Trophoblast cell (in vitro differentiated cells and primary cell): ENCODE measurements at regions not wholly inside any gene's neighbourhood (a gene's known extent, or its start where the extent isn't known, plus 50 kb on each side); places are given as distances from the start of the nearest gene placed in this dataset.

ENCODE experiments used
- DNase-seq, 2 donors: peaks; one replicate each; pipeline ENCODE4 v3.0.0-alpha.2; 2016
- H2AFZ ChIP-seq: 2 replicates; pipeline ENCODE4 v1.6.1; 2013; ENCODE audit warnings: low read length, moderate library complexity, mild to moderate bottlenecking; ENCODE audit not compliant: insufficient read depth, poor library complexity
- H2AK5ac ChIP-seq: 2 replicates; pipeline ENCODE4 v1.6.1; 2013; ENCODE audit warnings: mild to moderate bottlenecking, low read length
- H2BK120ac ChIP-seq: 2 replicates; pipeline ENCODE4 v1.6.1; 2013; ENCODE audit warnings: low read length, mild to moderate bottlenecking, moderate library complexity; ENCODE audit not compliant: insufficient read depth, poor library complexity
- H2BK12ac ChIP-seq: 2 replicates; pipeline ENCODE4 v1.6.1; 2013; ENCODE audit warnings: mild to moderate bottlenecking, low read length, moderate library complexity
- H2BK5ac ChIP-seq: 2 replicates; pipeline ENCODE4 v1.6.1; 2013; ENCODE audit warnings: low read length, low read depth, moderate library complexity, mild to moderate bottlenecking; ENCODE audit not compliant: poor library complexity
- H3K14ac ChIP-seq: 2 replicates; pipeline ENCODE4 v1.6.1; 2013; ENCODE audit warnings: mild to moderate bottlenecking, low read length
- H3K18ac ChIP-seq: 2 replicates; pipeline ENCODE4 v1.6.1; 2013; ENCODE audit warnings: mild to moderate bottlenecking, low read length
- H3K23ac ChIP-seq: 2 replicates; pipeline ENCODE4 v1.6.1; 2013; ENCODE audit warnings: low read length
- H3K27ac ChIP-seq: 2 replicates; pipeline ENCODE4 v1.5.1; 2013; ENCODE audit warnings: low read depth, mild to moderate bottlenecking, inconsistent platforms, low read length, moderate library complexity
- H3K27me3 ChIP-seq: 2 replicates; pipeline ENCODE4 v1.6.1; 2013; ENCODE audit warnings: inconsistent platforms, mild to moderate bottlenecking, low read length, moderate library complexity; ENCODE audit not compliant: insufficient read depth
- H3K36me3 ChIP-seq, 2 experiments: 1 replicate in 1 of 2; 2 replicates in 1 of 2; pipeline ENCODE4 v1.6.1; 2013; ENCODE audit warnings: low read length in 2 of 2, mild to moderate bottlenecking in 2 of 2, moderate library complexity in 1 of 2; ENCODE audit not compliant: insufficient read depth in 2 of 2, control insufficient read depth in 1 of 2
- H3K4ac ChIP-seq: 2 replicates; pipeline ENCODE4 v1.6.1; 2013; ENCODE audit warnings: low read depth, mild to moderate bottlenecking, low read length, moderate library complexity
- H3K4me1 ChIP-seq, 2 experiments: 1 replicate in 1 of 2; 2 replicates in 1 of 2; pipeline ENCODE4 v1.6.1; 2013; ENCODE audit warnings: low read length in 2 of 2, mild to moderate bottlenecking in 2 of 2, moderate library complexity in 1 of 2; ENCODE audit not compliant: insufficient read depth in 2 of 2, control insufficient read depth in 1 of 2
- H3K4me2 ChIP-seq: 2 replicates; pipeline ENCODE4 v1.6.1; 2013; ENCODE audit warnings: inconsistent platforms, mild to moderate bottlenecking, low read length, moderate library complexity
- H3K4me3 ChIP-seq: 2 replicates; pipeline ENCODE4 v1.5.1; 2013; ENCODE audit warnings: mild to moderate bottlenecking, low read depth, low read length, inconsistent platforms
- H3K79me1 ChIP-seq: one replicate; pipeline ENCODE4 v1.6.1; 2013; ENCODE audit warnings: low read length
- H3K79me2 ChIP-seq: 2 replicates; pipeline ENCODE4 v1.6.1; 2013; ENCODE audit warnings: low read length, mild to moderate bottlenecking; ENCODE audit not compliant: control insufficient read depth, insufficient read depth, poor library complexity
- H3K9ac ChIP-seq: 2 replicates; pipeline ENCODE4 v1.6.1; 2013; ENCODE audit warnings: mild to moderate bottlenecking, low read length
- H3K9me3 ChIP-seq: 2 replicates; pipeline ENCODE4 v1.6.1; 2013; ENCODE audit warnings: low read depth, mild to moderate bottlenecking, control low read depth, inconsistent platforms, low read length; ENCODE audit not compliant: insufficient read depth
- H4K12ac ChIP-seq: 2 replicates; pipeline ENCODE4 v1.6.1; 2013; ENCODE audit warnings: low read depth, mild to moderate bottlenecking, low read length, moderate library complexity
- H4K8ac ChIP-seq: 2 replicates; pipeline ENCODE4 v1.6.1; 2013; ENCODE audit warnings: low read depth, mild to moderate bottlenecking, low read length, moderate library complexity
- H4K91ac ChIP-seq: one replicate; pipeline ENCODE4 v1.6.1; 2013; ENCODE audit warnings: low read depth, mild to moderate bottlenecking, low read length, moderate library complexity
- WGBS: extraction: QIAGEN DNeasy Blood & Tissue Kit; methylation state at CpG from one replicate; pipeline ENCODE4 v1.1.7; 2013; ENCODE audit warnings: missing lambda C conversion rate; ENCODE audit not compliant: insufficient read length, insufficient coverage; ENCODE audit errors: extremely low coverage; 5-methylcytosine and 5-hydroxymethylcytosine counted together

DNA sequence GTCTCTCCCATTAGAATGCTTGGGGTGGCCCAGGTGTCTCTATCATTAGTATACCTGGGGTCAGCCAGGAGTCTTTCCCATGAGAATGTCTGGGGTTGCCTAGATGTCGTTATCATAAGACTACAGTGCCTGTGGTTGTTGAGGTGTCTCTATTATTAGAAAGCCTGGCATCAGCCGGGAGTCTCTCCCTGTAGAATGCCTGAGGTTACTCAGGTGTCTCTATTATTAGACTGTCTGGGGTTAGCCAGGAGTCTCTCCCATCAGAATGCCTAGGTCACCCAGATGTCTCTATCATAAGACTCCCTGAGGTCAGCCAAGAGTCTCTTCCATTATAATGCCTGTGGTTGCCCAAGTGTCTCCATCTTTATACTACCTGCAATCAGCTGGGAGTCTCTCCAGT is 1541.1 kb downstream of the UQCRFS1 start:
- H3K4me1 ChIP-seq: no peaks in the 10 kb centered on the region
- DNase-seq: no peak
- H3K9ac ChIP-seq: no peak overlapping the region
- H3K27me3 ChIP-seq: no peaks in the 10 kb centered on the region
- no peak overlapping the region for H3K23ac ChIP-seq
- H3K36me3 ChIP-seq: no peaks in the 10 kb centered on the region
- no peak overlapping the region for H2AFZ ChIP-seq
- H2AK5ac ChIP-seq: no peak overlapping the region
- no peak overlapping the region for H4K8ac ChIP-seq
- no peak overlapping the region for H2BK12ac ChIP-seq
- H3K4me3 ChIP-seq: no peak overlapping the region
- no peak overlapping the region for H3K27ac ChIP-seq
- H2BK120ac ChIP-seq: no peak overlapping the region
- H3K9me3 ChIP-seq: peaks cover 10% of the 10 kb centered on the region
- H4K91ac ChIP-seq: no peak overlapping the region
- H3K14ac ChIP-seq: no peak overlapping the region
- no CpG with 5 or more reads among the region's 2 CpGs for WGBS
- H3K4ac ChIP-seq: no peak overlapping the region
- no peak overlapping the region for H3K4me2 ChIP-seq
- no peaks in the 10 kb centered on the region for H3K79me1 ChIP-seq
- H4K12ac ChIP-seq: no peak overlapping the region
- no peak overlapping the region for H2BK5ac ChIP-seq
- H3K18ac ChIP-seq: no peak overlapping the region
- no peaks in the 10 kb centered on the region for H3K79me2 ChIP-seq

DNA sequence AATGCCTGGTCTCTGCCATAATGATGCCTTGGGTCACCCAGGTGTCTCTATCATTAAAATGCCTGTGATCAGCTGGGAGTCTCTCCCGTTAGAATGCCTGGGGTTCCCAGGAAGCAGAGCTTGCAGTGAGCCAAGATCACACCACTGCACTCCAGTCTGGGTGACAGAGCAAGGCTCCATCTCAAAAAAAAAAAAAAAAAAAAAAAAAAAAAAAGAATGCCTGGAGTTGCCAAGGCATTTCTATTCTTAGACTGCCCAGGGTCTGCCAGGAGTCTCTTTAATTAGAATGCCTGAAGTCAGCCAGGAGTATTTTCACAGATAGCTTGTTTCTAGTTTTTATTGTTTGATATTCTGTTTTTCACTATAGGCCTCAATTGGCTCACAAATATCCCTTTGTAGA is 1552.5 kb downstream of the UQCRFS1 start:
- Histone ChIP-seq H4K91ac (no peak overlapping the region), H3K79me1 (no peaks in the 10 kb centered on the region), H3K23ac (no peak overlapping the region), H2AK5ac (no peak overlapping the region), H3K4me1 (no peaks in the 10 kb centered on the region), H3K9me3 (peaks cover 15% of the 10 kb centered on the region), H3K79me2 (no peaks in the 10 kb centered on the region), H2BK5ac (no peak overlapping the region), H3K4me3 (no peak overlapping the region), H3K4ac (no peak overlapping the region), H3K9ac (no peak overlapping the region), H3K18ac (no peak overlapping the region), H3K36me3 (no peaks in the 10 kb centered on the region), H2BK12ac (no peak overlapping the region), H2AFZ (no peak overlapping the region), H2BK120ac (no peak overlapping the region), H4K8ac (no peak overlapping the region), H3K27me3 (no peaks in the 10 kb centered on the region), H3K4me2 (no peak overlapping the region), H3K27ac (no peak overlapping the region), H4K12ac (no peak overlapping the region), H3K14ac (no peak overlapping the region)
- no CpG with 5 or more reads among the region's 1 CpG for WGBS
- no peak for DNase-seq

DNA sequence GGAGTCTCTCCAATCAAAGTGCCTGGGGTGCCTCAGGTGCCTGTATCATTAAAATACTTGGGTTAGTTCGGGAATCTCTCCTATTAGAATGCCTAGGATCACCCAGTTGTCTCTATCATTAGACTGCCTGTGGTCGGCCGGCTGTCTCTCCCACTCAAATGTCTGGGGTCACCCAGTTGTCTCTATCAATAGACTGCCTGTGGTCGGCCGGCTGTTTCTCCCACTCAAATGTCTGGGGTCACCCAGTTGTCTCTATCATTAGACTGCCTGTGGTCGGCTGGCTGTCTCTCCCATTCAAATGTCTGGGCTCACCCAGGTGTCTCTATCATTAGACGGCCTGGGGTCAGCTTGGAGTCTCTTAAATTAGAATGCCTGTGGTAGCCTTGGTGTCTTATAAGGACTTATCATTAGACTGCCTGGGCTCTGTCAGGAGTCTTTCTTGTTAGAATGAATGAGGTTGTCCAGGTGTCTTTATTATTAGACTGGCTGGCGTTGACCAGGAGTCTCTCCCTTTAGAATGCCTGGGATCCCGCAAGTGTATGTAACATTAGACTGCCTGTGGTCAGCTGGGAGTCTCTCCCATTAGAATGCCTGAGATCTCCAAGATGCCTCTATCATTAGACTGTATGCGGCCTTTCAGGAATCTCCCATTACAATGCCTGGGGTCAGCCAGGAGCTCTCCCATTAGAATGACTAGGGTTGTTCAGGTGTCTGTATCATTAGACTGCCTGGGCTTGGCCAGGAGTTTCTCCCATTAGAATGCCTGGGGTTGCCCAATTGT is 1555.5 kb downstream of the UQCRFS1 start:
- Histone ChIP-seq H3K23ac (no peak overlapping the region), H3K27ac (no peak overlapping the region), H3K27me3 (no peaks in the 10 kb centered on the region), H3K18ac (no peak overlapping the region), H3K4me1 (no peaks in the 10 kb centered on the region), H3K79me2 (no peaks in the 10 kb centered on the region), H4K8ac (no peak overlapping the region), H3K4ac (no peak overlapping the region), H2AFZ (no peak overlapping the region), H3K14ac (no peak overlapping the region), H4K91ac (no peak overlapping the region), H4K12ac (no peak overlapping the region), H2AK5ac (no peak overlapping the region), H3K9me3 (peaks cover 21% of the 10 kb centered on the region), H3K79me1 (no peaks in the 10 kb centered on the region), H2BK120ac (no peak overlapping the region), H3K36me3 (no peaks in the 10 kb centered on the region), H3K9ac (no peak overlapping the region), H3K4me3 (no peak overlapping the region), H2BK5ac (no peak overlapping the region), H2BK12ac (no peak overlapping the region), H3K4me2 (no peak overlapping the region)
- DNase-seq: peak in 1 of 2 donors; percentile 25
- WGBS: no CpG with 5 or more reads among the region's 10 CpGs

DNA sequence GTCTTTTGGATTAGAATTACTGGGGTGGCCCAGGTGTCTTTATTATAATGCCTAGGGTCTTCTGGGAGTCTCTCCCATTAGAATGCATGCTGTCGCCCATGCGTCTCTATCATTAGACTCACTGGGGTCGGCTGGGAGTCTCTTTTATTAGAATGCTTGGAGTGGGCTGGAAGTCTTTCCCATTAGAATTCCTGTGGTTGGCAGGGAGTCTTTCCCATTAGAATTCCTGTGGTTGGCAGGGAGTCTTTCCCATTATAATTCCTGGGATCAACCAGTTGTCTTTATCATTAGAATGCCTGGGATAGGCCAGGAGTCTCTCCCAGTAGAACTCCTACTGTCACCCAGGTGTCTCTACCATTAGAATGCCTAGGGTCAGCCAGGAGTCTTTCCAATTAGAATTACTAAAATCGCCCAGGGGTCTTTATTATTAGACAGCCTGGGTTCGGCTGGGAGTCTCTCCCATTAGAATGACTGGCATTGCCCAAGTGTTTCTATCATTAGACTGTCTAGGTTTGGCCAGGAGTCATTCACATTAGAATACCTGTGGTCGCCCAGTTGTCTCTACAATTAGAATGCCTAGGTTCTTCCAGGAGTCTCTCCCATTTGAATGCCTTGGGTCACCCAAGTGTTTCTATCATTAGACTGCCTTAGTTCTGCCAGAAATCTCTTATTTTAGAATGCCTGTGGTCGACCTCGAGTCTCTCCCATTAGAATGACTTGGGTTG is 1558.5 kb downstream of the UQCRFS1 start:
- no peaks in the 10 kb centered on the region for H3K79me2 ChIP-seq
- no peak overlapping the region for H2AK5ac ChIP-seq
- H4K12ac ChIP-seq: no peak overlapping the region
- no peak overlapping the region for H3K18ac ChIP-seq
- no peaks in the 10 kb centered on the region for H3K36me3 ChIP-seq
- H2BK5ac ChIP-seq: no peak overlapping the region
- no peak overlapping the region for H3K9ac ChIP-seq
- no peak overlapping the region for H3K14ac ChIP-seq
- H3K4me1 ChIP-seq: no peaks in the 10 kb centered on the region
- no peak overlapping the region for H3K4ac ChIP-seq
- no peak overlapping the region for H3K4me3 ChIP-seq
- H4K91ac ChIP-seq: no peak overlapping the region
- WGBS: no CpG with 5 or more reads among the region's 8 CpGs
- peaks cover 27% of the 10 kb centered on the region for H3K9me3 ChIP-seq
- H2AFZ ChIP-seq: no peak overlapping the region
- H2BK120ac ChIP-seq: no peak overlapping the region
- no peak overlapping the region for H4K8ac ChIP-seq
- H3K27me3 ChIP-seq: no peaks in the 10 kb centered on the region
- DNase-seq: no peak
- H2BK12ac ChIP-seq: no peak overlapping the region
- H3K27ac ChIP-seq: no peak overlapping the region
- no peaks in the 10 kb centered on the region for H3K79me1 ChIP-seq
- no peak overlapping the region for H3K23ac ChIP-seq
- H3K4me2 ChIP-seq: no peak overlapping the region
